Common myeloid progenitor, CD34-positive (primary cell): ENCODE measurements at regions not wholly inside any gene's neighbourhood (a gene's known extent, or its start where the extent isn't known, plus 50 kb on each side); places are given as distances from the start of the nearest gene placed in this dataset.

Experiments
- CTCF ChIA-PET: fragments of 350-600 bp; sonication (Branson Sonifier 250); formaldehyde crosslinking; loops from one replicate; lab custom pipeline; 2021; ENCODE audit warnings: antibody characterized with exemption; lab: Charles Lee
- POLR2A ChIA-PET: fragments of 350-600 bp; sonication (Branson Sonifier 250); formaldehyde crosslinking; loops from one replicate; lab custom pipeline; 2021; ENCODE audit warnings: antibody characterized with exemption; lab: Charles Lee
- DNase-seq, 3 donors: peaks; one replicate each; pipeline versions ENCODE4 v3.0.0 to v3.0.0-alpha.2; 2013
- H3K27ac ChIP-seq, 2 experiments: 1 replicate in 1 of 2; 2 replicates in 1 of 2; pipeline ENCODE4 v1.7.0; 2013; ENCODE audit warnings: inconsistent platforms in 2 of 2, low read length in 2 of 2, mild to moderate bottlenecking in 2 of 2, low read depth in 1 of 2, moderate library complexity in 1 of 2; ENCODE audit not compliant: severe bottlenecking in 2 of 2, insufficient read depth in 1 of 2, poor library complexity in 1 of 2
- H3K27me3 ChIP-seq, 5 experiments: replicated peaks in 2 of 5; 1 replicate in 3 of 5; 2 replicates in 2 of 5; pipeline versions ENCODE4 v1.6.1 to v1.7.0; 2013; ENCODE audit warnings: low read length in 4 of 5, mild to moderate bottlenecking in 2 of 5, moderate library complexity in 2 of 5, inconsistent platforms in 1 of 5; ENCODE audit not compliant: insufficient read depth in 5 of 5, control insufficient read depth in 4 of 5
- H3K36me3 ChIP-seq, 4 experiments: 1 replicate in 2 of 4; 2 replicates in 2 of 4; pipeline versions ENCODE4 v1.6.1 to v1.7.0; 2013; ENCODE audit warnings: low read length in 3 of 4, control low read depth in 1 of 4, mild to moderate bottlenecking in 1 of 4; ENCODE audit not compliant: control insufficient read depth in 4 of 4, insufficient read depth in 4 of 4
- H3K4me1 ChIP-seq, 4 experiments: 1 replicate in 3 of 4; 2 replicates in 1 of 4; pipeline versions ENCODE4 v1.6.1 to v1.7.1; 2013; ENCODE audit warnings: low read length in 3 of 4, mild to moderate bottlenecking in 3 of 4, control low read depth in 1 of 4, inconsistent platforms in 1 of 4, moderate library complexity in 1 of 4; ENCODE audit not compliant: control insufficient read depth in 4 of 4, insufficient read depth in 4 of 4; ENCODE audit errors: control extremely low read depth in 1 of 4
- H3K4me3 ChIP-seq, 7 experiments: 1 replicate in 4 of 7; 2 replicates in 3 of 7; pipeline versions ENCODE4 v1.5.1 to v1.7.0; 2013; ENCODE audit warnings: mild to moderate bottlenecking in 7 of 7, low read length in 6 of 7, moderate library complexity in 6 of 7, inconsistent platforms in 2 of 7, low read depth in 2 of 7, control low read depth in 1 of 7; ENCODE audit not compliant: insufficient read depth in 4 of 7, control insufficient read depth in 1 of 7; ENCODE audit errors: extremely low read depth in 1 of 7
- H3K9me3 ChIP-seq, 5 experiments: 1 replicate in 4 of 5; 2 replicates in 1 of 5; pipeline versions ENCODE4 v1.6.1 to v1.7.1; 2013; ENCODE audit warnings: low read length in 4 of 5, mild to moderate bottlenecking in 2 of 5, inconsistent platforms in 1 of 5, low read depth in 1 of 5, moderate library complexity in 1 of 5; ENCODE audit not compliant: control insufficient read depth in 4 of 5, insufficient read depth in 2 of 5; ENCODE audit errors: control extremely low read depth in 1 of 5
- WGBS: methylation state at CpG from one replicate; pipeline ENCODE4 v1.1.5; 2013; ENCODE audit not compliant: insufficient coverage; 5-methylcytosine and 5-hydroxymethylcytosine counted together

GRCh38 chr1:108051631-108052377 is 86.8 kb upstream of the VAV3 start:
- peak overlapping the region; percentile 71 to 85 for H3K27ac ChIP-seq
- peak overlapping the region in 4 of 7 experiments; percentile 20 to 46 (median 24) for H3K4me3 ChIP-seq
- peaks cover 40 to 84% (median 74%) of the 10 kb centered on the region in 4 experiments for H3K4me1 ChIP-seq
- ChIA-PET CTCF (interaction anchor here (0.7 to 3.3 kb wide), 12 partner anchors 9 to 274 kb away, joined by 3 to 10 read pairs (median 4); partner anchors contain the start of gene VAV3), POLR2A (interaction anchor here (0.6 to 1.6 kb wide), 4 partner anchors 9 to 574 kb away, joined by 3 to 7 read pairs (median 4); no protein-coding TSS in a partner anchor)
- 38% methylated on average over 4 of the region's 8 CpGs for WGBS
- DNase-seq, result peak; percentile 19 to 71 (median 47)
- peaks cover 0 to 10% (median 0%) of the 10 kb centered on the region in 5 experiments for H3K9me3 ChIP-seq
- no peaks in the 10 kb centered on the region for H3K36me3 ChIP-seq
- no peaks in the 10 kb centered on the region for H3K27me3 ChIP-seq

GRCh38 chr1:108050911-108051629 is 86.1 kb upstream of the VAV3 start:
- POLR2A ChIA-PET, result interaction anchor here (0.6 to 1.6 kb wide), 6 partner anchors 8 to 573 kb away, joined by 3 to 7 read pairs (median 4); partner anchors contain the start of gene VAV3
- DNase-seq, result peak; percentile 78 to 98 (median 95)
- peak overlapping the region; percentile 71 to 85 for H3K27ac ChIP-seq
- CTCF ChIA-PET, result interaction anchor here (0.7 to 3.3 kb wide), 10 partner anchors 8 to 273 kb away, joined by 3 to 10 read pairs (median 3); partner anchors contain the start of gene VAV3
- H3K27me3 ChIP-seq, result no peaks in the 10 kb centered on the region
- H3K4me3 ChIP-seq, result peak overlapping the region in 6 of 7 experiments; percentile 4 to 54 (median 38)
- 0% methylated on average over 1 of the region's 5 CpGs for WGBS
- H3K4me1 ChIP-seq, result peaks cover 40 to 88% (median 76%) of the 10 kb centered on the region in 4 experiments
- H3K36me3 ChIP-seq, result no peaks in the 10 kb centered on the region
- H3K9me3 ChIP-seq, result peaks cover 0 to 10% (median 0%) of the 10 kb centered on the region in 5 experiments

GRCh38 chr1:108050158-108050557 is 85.2 kb upstream of the VAV3 start:
- 6% methylated on average over 2 of the region's 5 CpGs for WGBS
- no peaks in the 10 kb centered on the region for H3K36me3 ChIP-seq
- ChIA-PET POLR2A (no interaction called here), CTCF (interaction anchor here (0.7 to 2.0 kb wide), 7 partner anchors 9 to 181 kb away, joined by 3 to 6 read pairs (median 3); partner anchors contain the start of gene VAV3)
- peaks cover 0 to 10% (median 0%) of the 10 kb centered on the region in 5 experiments for H3K9me3 ChIP-seq
- peak overlapping the region in 4 of 7 experiments; percentile 16 to 54 (median 46) for H3K4me3 ChIP-seq
- H3K27ac ChIP-seq, result peak overlapping the region; percentile 61 to 85
- peaks cover 40 to 95% (median 75%) of the 10 kb centered on the region in 4 experiments for H3K4me1 ChIP-seq
- H3K27me3 ChIP-seq, result no peaks in the 10 kb centered on the region
- DNase-seq, result peak; percentile 71 to 92 (median 87)

GRCh38 chr1:108049178-108049819 is 84.3 kb upstream of the VAV3 start:
- peaks cover 36 to 94% (median 70%) of the 10 kb centered on the region in 4 experiments for H3K4me1 ChIP-seq
- H3K4me3 ChIP-seq, result no peak overlapping the region
- 21% methylated on average over 4 of the region's 6 CpGs for WGBS
- H3K9me3 ChIP-seq, result peaks cover 0 to 10% (median 0%) of the 10 kb centered on the region in 5 experiments
- ChIA-PET CTCF (interaction anchor here (0.8 to 2.0 kb wide), 7 partner anchors 10 to 93 kb away, joined by 3 to 6 read pairs (median 4); partner anchors contain the start of gene VAV3), POLR2A (interaction anchor here (0.6 kb wide), 1 partner anchor 83 kb away, joined by 3 read pairs; no protein-coding TSS in a partner anchor)
- H3K36me3 ChIP-seq, result no peaks in the 10 kb centered on the region
- H3K27ac ChIP-seq, result peak overlapping the region in 1 of 2 experiments; percentile 85
- no peaks in the 10 kb centered on the region for H3K27me3 ChIP-seq
- DNase-seq, result peak in 2 of 3 donors; percentile 76 to 83

GRCh38 chr1:108048301-108049177 is 83.6 kb upstream of the VAV3 start:
- Histone ChIP-seq H3K36me3 (no peaks in the 10 kb centered on the region), H3K27ac (no peak overlapping the region), H3K27me3 (no peaks in the 10 kb centered on the region), H3K4me1 (peaks cover 37 to 94% (median 70%) of the 10 kb centered on the region in 4 experiments), H3K4me3 (no peak overlapping the region), H3K9me3 (peaks cover 0 to 10% (median 0%) of the 10 kb centered on the region in 5 experiments)
- peak in 1 of 3 donors; percentile 56 for DNase-seq
- ChIA-PET POLR2A (interaction anchor here (0.6 kb wide), 1 partner anchor 83 kb away, joined by 3 read pairs; no protein-coding TSS in a partner anchor), CTCF (interaction anchor here (0.8 to 4.7 kb wide), 7 partner anchors 11 to 266 kb away, joined by 3 to 35 read pairs (median 4); no protein-coding TSS in a partner anchor)
- WGBS, result 20% methylated on average over 2 of the region's 5 CpGs
